OCI-LY3 (cell line): ENCODE measurements at regions not wholly inside any gene's neighbourhood (a gene's known extent, or its start where the extent isn't known, plus 50 kb on each side); places are given as distances from the start of the nearest gene placed in this dataset.

ENCODE experiments used
- H2AFZ ChIP-seq: fragments of 200-600, 300-600 bp; shearing (Covaris generic); 2 replicates; pipeline ENCODE4 v1.6.0; 2014; ENCODE audit warnings: antibody characterized with exemption, low read depth, low read length
- H3K27ac ChIP-seq: fragments of 200-600, 300-600 bp; sonication (generic); 2 replicates; pipeline ENCODE4 v1.5.1; 2014; ENCODE audit warnings: mild to moderate bottlenecking, low read length, moderate library complexity, mixed read lengths
- H3K27me3 ChIP-seq: fragments of 200-600, 300-600 bp; sonication (generic); 2 replicates; pipeline ENCODE4 v1.6.1; 2014; ENCODE audit warnings: low read depth, low read length, mixed read lengths
- H3K36me3 ChIP-seq: fragments of 200-600, 300-600 bp; sonication (generic); replicated peaks from 2 replicates; pipeline ENCODE3; 2014; ENCODE audit warnings: low read depth, low read length, mixed read lengths
- H3K4me1 ChIP-seq: fragments of 300-600, 200-600 bp; sonication (generic); 2 replicates; pipeline ENCODE4 v1.6.1; 2014; ENCODE audit warnings: low read length, mixed read lengths
- H3K4me2 ChIP-seq: fragments of 200-600, 300-600 bp; sonication (generic); 2 replicates; pipeline ENCODE4 v1.6.1; 2014; ENCODE audit warnings: low read length, mixed read lengths
- H3K4me3 ChIP-seq: fragments of 300-600, 200-600 bp; sonication (generic); 2 replicates; pipeline ENCODE4 v1.5.1; 2014; ENCODE audit warnings: antibody characterized with exemption, mild to moderate bottlenecking, low read length, moderate library complexity
- H3K79me2 ChIP-seq: fragments of 300-600, 200-600 bp; shearing (Covaris generic); 2 replicates; pipeline ENCODE4 v1.6.1; 2014; ENCODE audit warnings: mild to moderate bottlenecking, low read length, mixed read lengths
- H3K9ac ChIP-seq: fragments of 300-600, 200-600 bp; shearing (Covaris generic); 2 replicates; pipeline ENCODE4 v1.6.0; 2014; ENCODE audit warnings: mild to moderate bottlenecking, low read length, moderate library complexity
- H3K9me3 ChIP-seq: fragments of 200-600, 300-600 bp; shearing (Covaris generic); 2 replicates; pipeline ENCODE4 v1.6.1; 2014; ENCODE audit warnings: low read length, mixed read lengths; ENCODE audit not compliant: insufficient read depth
- H4K20me1 ChIP-seq: fragments of 200-600, 300-600 bp; sonication (generic); 2 replicates; pipeline ENCODE4 v1.6.1; 2016; ENCODE audit warnings: low read length, mixed read lengths; ENCODE audit not compliant: insufficient read depth
- CTCF ChIP-seq: fragments of 200-600, 300-600 bp; sonication (generic); IDR thresholded peaks from 2 replicates; pipeline ENCODE4 v1.5.1; 2014; ENCODE audit warnings: antibody characterized with exemption, low read length, low read depth
- EZH2phosphoT487 ChIP-seq: fragments of 200-600 bp; shearing (Covaris generic); IDR thresholded peaks from 2 replicates; pipeline ENCODE4 v1.6.1; 2018; ENCODE audit warnings: antibody characterized with exemption, mixed run types, low read depth

GRCh38 chr3:181862502-181862901, 150.8 kb downstream of the SOX2 start:
- Histone ChIP-seq H3K4me2 (no peak overlapping the region), H3K4me3 (no peak overlapping the region), H3K79me2 (no peaks in the 10 kb centered on the region), H3K36me3 (no peaks in the 10 kb centered on the region), H3K9ac (no peak overlapping the region), H4K20me1 (no peaks in the 10 kb centered on the region), H3K4me1 (no peaks in the 10 kb centered on the region), H3K27me3 (no peaks in the 10 kb centered on the region), H3K9me3 (no peaks in the 10 kb centered on the region), H3K27ac (no peak overlapping the region), H2AFZ (no peak overlapping the region)
- TF ChIP-seq EZH2phosphoT487 (no peak), CTCF (peak; percentile 27; the same call in 1 of the 2 replicates)

GRCh38 chr3:181868576-181869082, 156.9 kb downstream of the SOX2 start:
- Histone ChIP-seq H3K9ac (no peak overlapping the region), H3K36me3 (no peaks in the 10 kb centered on the region), H3K9me3 (no peaks in the 10 kb centered on the region), H3K4me3 (no peak overlapping the region), H4K20me1 (no peaks in the 10 kb centered on the region), H2AFZ (no peak overlapping the region), H3K79me2 (no peaks in the 10 kb centered on the region), H3K4me2 (no peak overlapping the region), H3K4me1 (no peaks in the 10 kb centered on the region), H3K27me3 (no peaks in the 10 kb centered on the region), H3K27ac (no peak overlapping the region)
- TF ChIP-seq CTCF (0 out of 2 replicates have a peak, but pooled peaks have one; percentile 6), EZH2phosphoT487 (no peak)

- Histone ChIP-seq H3K27me3 (no peaks in the 10 kb centered on the region), H3K4me1 (no peaks in the 10 kb centered on the region), H3K79me2 (no peaks in the 10 kb centered on the region), H3K9me3 (no peaks in the 10 kb centered on the region), H3K9ac (no peak overlapping the region), H4K20me1 (no peaks in the 10 kb centered on the region), H2AFZ (no peak overlapping the region), H3K4me2 (no peak overlapping the region), H3K4me3 (no peak overlapping the region), H3K27ac (no peak overlapping the region), H3K36me3 (no peaks in the 10 kb centered on the region)
- TF ChIP-seq CTCF = no peak
- TF ChIP-seq EZH2phosphoT487 = no peak
These were observed 161.2 kb downstream of the SOX2 start for GRCh38 chr3:181872887-181873286.

- Histone ChIP-seq H3K9ac (no peak overlapping the region), H3K9me3 (no peaks in the 10 kb centered on the region)
- TF ChIP-seq EZH2phosphoT487 (no peak), CTCF (no peak)
These were observed 168.2 kb downstream of the SOX2 start for GRCh38 chr3:181879926-181880325.

More at GRCh38 chr3:181879926-181880325, 168.2 kb downstream of the SOX2 start:
- no peaks in the 10 kb centered on the region for H3K27me3 ChIP-seq
- H3K36me3 ChIP-seq = no peaks in the 10 kb centered on the region
- no peaks in the 10 kb centered on the region for H3K4me1 ChIP-seq
- no peak overlapping the region for H3K4me2 ChIP-seq
- no peaks in the 10 kb centered on the region for H3K79me2 ChIP-seq
- no peak overlapping the region for H3K4me3 ChIP-seq
- H2AFZ ChIP-seq = no peak overlapping the region
- no peak overlapping the region for H3K27ac ChIP-seq
- H4K20me1 ChIP-seq = no peaks in the 10 kb centered on the region
